ENCODE measurements at regions not wholly inside any gene's neighbourhood (a gene's known extent, or its start where the extent isn't known, plus 50 kb on each side); places are given as distances from the start of the nearest gene placed in this dataset.

- H4K91ac ChIP-seq (ENCODE audit: low read depth, low read length, poor library complexity) = no peak overlapping the region
- H2BK12ac ChIP-seq (ENCODE audit: low read length) = no peak overlapping the region
- H2AK5ac ChIP-seq (ENCODE audit: low read depth, low read length) = no peak overlapping the region
- H3K4me2 ChIP-seq (ENCODE audit: insufficient read depth, low read length, poor library complexity, severe bottlenecking) = no peak overlapping the region
- H3K4me3 ChIP-seq (ENCODE audit: low read length in 2 of 2) = no peak overlapping the region
- no peak overlapping the region for H2BK15ac ChIP-seq (ENCODE audit: low read length)
- WGBS, 2 donors (ENCODE audit: extremely low coverage in 2 of 2, insufficient read length in 2 of 2, insufficient replicate concordance in 1 of 2) = no CpG with 5 or more reads among the region's 6 CpGs
- peaks cover 5 to 8% of the 10 kb centered on the region in 2 donors for H3K4me1 ChIP-seq (ENCODE audit: control insufficient read depth in 2 of 2, insufficient read depth in 1 of 2, low read depth in 1 of 2, low read length in 2 of 2)
- DNase-seq (ENCODE audit: low spot score) = no peak
- no peak overlapping the region for H4K8ac ChIP-seq (ENCODE audit: low read depth, low read length)
- no peak overlapping the region for H3K18ac ChIP-seq (ENCODE audit: low read length)
- H3K23ac ChIP-seq (ENCODE audit: low read depth, low read length, poor library complexity) = no peak overlapping the region
- H2BK5ac ChIP-seq (ENCODE audit: low read length) = no peak overlapping the region
- H3K14ac ChIP-seq (ENCODE audit: low read length) = no peak overlapping the region
- no peaks in the 10 kb centered on the region for H3K9me3 ChIP-seq (replicated peaks in 1 of 2; ENCODE audit: control insufficient read depth in 2 of 2, insufficient read depth in 1 of 2, low read depth in 1 of 2, low read length in 2 of 2)
- no peak overlapping the region for H2AFZ ChIP-seq (ENCODE audit: low read length)
- no peaks in the 10 kb centered on the region for H3K79me1 ChIP-seq (ENCODE audit: low read depth, low read length)
- H3K9ac ChIP-seq (ENCODE audit: low read depth, low read length, poor library complexity) = no peak overlapping the region
- H3K27me3 ChIP-seq (ENCODE audit: control insufficient read depth in 3 of 3, insufficient read depth in 3 of 3, low read depth in 1 of 3, low read length in 3 of 3) = no peaks in the 10 kb centered on the region
- H2BK120ac ChIP-seq (ENCODE audit: low read depth, low read length) = no peak overlapping the region
- H3K4ac ChIP-seq (ENCODE audit: low read length) = no peak overlapping the region
- H3K27ac ChIP-seq (replicated peaks; ENCODE audit: low read length) = no peak overlapping the region
- H3K36me3 ChIP-seq (replicated peaks in 1 of 2; ENCODE audit: control insufficient read depth in 2 of 2, insufficient read depth in 2 of 2, low read length in 2 of 2) = no peaks in the 10 kb centered on the region
These were observed 293.4 kb upstream of the TENM3 start for GRCh38 chr4:181949704-181950312.

- no peak for DNase-seq (ENCODE audit: low spot score)
- no peak overlapping the region for H2BK120ac ChIP-seq (ENCODE audit: low read depth, low read length)
- no CpG with 5 or more reads among the region's 6 CpGs for WGBS, 2 donors (ENCODE audit: extremely low coverage in 2 of 2, insufficient read length in 2 of 2, insufficient replicate concordance in 1 of 2)
- H3K4ac ChIP-seq (ENCODE audit: low read length) = no peak overlapping the region
- H2BK12ac ChIP-seq (ENCODE audit: low read length) = no peak overlapping the region
- H2AFZ ChIP-seq (ENCODE audit: low read length) = no peak overlapping the region
- no peak overlapping the region for H3K14ac ChIP-seq (ENCODE audit: low read length)
- H3K27me3 ChIP-seq (ENCODE audit: control insufficient read depth in 3 of 3, insufficient read depth in 3 of 3, low read depth in 1 of 3, low read length in 3 of 3) = no peaks in the 10 kb centered on the region
- no peaks in the 10 kb centered on the region for H3K9me3 ChIP-seq (replicated peaks in 1 of 2; ENCODE audit: control insufficient read depth in 2 of 2, insufficient read depth in 1 of 2, low read depth in 1 of 2, low read length in 2 of 2)
- H3K4me3 ChIP-seq (ENCODE audit: low read length in 2 of 2) = no peak overlapping the region
- no peak overlapping the region for H2BK5ac ChIP-seq (ENCODE audit: low read length)
- no peak overlapping the region for H3K27ac ChIP-seq (replicated peaks; ENCODE audit: low read length)
- no peaks in the 10 kb centered on the region for H3K79me1 ChIP-seq (ENCODE audit: low read depth, low read length)
- no peak overlapping the region for H3K23ac ChIP-seq (ENCODE audit: low read depth, low read length, poor library complexity)
- H3K36me3 ChIP-seq (replicated peaks in 1 of 2; ENCODE audit: control insufficient read depth in 2 of 2, insufficient read depth in 2 of 2, low read length in 2 of 2) = no peaks in the 10 kb centered on the region
- no peak overlapping the region for H3K9ac ChIP-seq (ENCODE audit: low read depth, low read length, poor library complexity)
- H4K8ac ChIP-seq (ENCODE audit: low read depth, low read length) = no peak overlapping the region
- peaks cover 5 to 8% of the 10 kb centered on the region in 2 donors for H3K4me1 ChIP-seq (ENCODE audit: control insufficient read depth in 2 of 2, insufficient read depth in 1 of 2, low read depth in 1 of 2, low read length in 2 of 2)
- H3K18ac ChIP-seq (ENCODE audit: low read length) = no peak overlapping the region
- no peak overlapping the region for H2BK15ac ChIP-seq (ENCODE audit: low read length)
- H3K4me2 ChIP-seq (ENCODE audit: insufficient read depth, low read length, poor library complexity, severe bottlenecking) = no peak overlapping the region
- no peak overlapping the region for H4K91ac ChIP-seq (ENCODE audit: low read depth, low read length, poor library complexity)
- H2AK5ac ChIP-seq (ENCODE audit: low read depth, low read length) = no peak overlapping the region
These were observed 292.7 kb upstream of the TENM3 start for GRCh38 chr4:181950372-181951127.

- Histone ChIP-seq H3K4me3 (ENCODE audit: low read length in 2 of 2) (no peak overlapping the region), H4K91ac (ENCODE audit: low read depth, low read length, poor library complexity) (no peak overlapping the region), H2BK12ac (ENCODE audit: low read length) (no peak overlapping the region), H3K4ac (ENCODE audit: low read length) (no peak overlapping the region), H3K18ac (ENCODE audit: low read length) (no peak overlapping the region), H3K14ac (ENCODE audit: low read length) (no peak overlapping the region), H2BK120ac (ENCODE audit: low read depth, low read length) (no peak overlapping the region), H3K4me1 (ENCODE audit: control insufficient read depth in 2 of 2, insufficient read depth in 1 of 2, low read depth in 1 of 2, low read length in 2 of 2) (peaks cover 5 to 8% of the 10 kb centered on the region in 2 donors), H3K27me3 (ENCODE audit: control insufficient read depth in 3 of 3, insufficient read depth in 3 of 3, low read depth in 1 of 3, low read length in 3 of 3) (no peaks in the 10 kb centered on the region), H4K8ac (ENCODE audit: low read depth, low read length) (no peak overlapping the region), H3K36me3 (replicated peaks in 1 of 2; ENCODE audit: control insufficient read depth in 2 of 2, insufficient read depth in 2 of 2, low read length in 2 of 2) (no peaks in the 10 kb centered on the region), H3K9me3 (replicated peaks in 1 of 2; ENCODE audit: control insufficient read depth in 2 of 2, insufficient read depth in 1 of 2, low read depth in 1 of 2, low read length in 2 of 2) (no peaks in the 10 kb centered on the region), H2AK5ac (ENCODE audit: low read depth, low read length) (no peak overlapping the region), H3K79me1 (ENCODE audit: low read depth, low read length) (no peaks in the 10 kb centered on the region), H3K23ac (ENCODE audit: low read depth, low read length, poor library complexity) (no peak overlapping the region), H3K9ac (ENCODE audit: low read depth, low read length, poor library complexity) (no peak overlapping the region), H2BK15ac (ENCODE audit: low read length) (no peak overlapping the region), H3K27ac (replicated peaks; ENCODE audit: low read length) (no peak overlapping the region), H2BK5ac (ENCODE audit: low read length) (no peak overlapping the region), H2AFZ (ENCODE audit: low read length) (no peak overlapping the region), H3K4me2 (ENCODE audit: insufficient read depth, low read length, poor library complexity, severe bottlenecking) (no peak overlapping the region)
- no peak for DNase-seq (ENCODE audit: low spot score)
- WGBS, 2 donors (ENCODE audit: extremely low coverage in 2 of 2, insufficient read length in 2 of 2, insufficient replicate concordance in 1 of 2) = no CpG with 5 or more reads among the region's 3 CpGs
These were observed 291.9 kb upstream of the TENM3 start for GRCh38 chr4:181951265-181951664.

- Histone ChIP-seq H2BK12ac (ENCODE audit: low read length) (no peak overlapping the region), H3K4ac (ENCODE audit: low read length) (no peak overlapping the region), H4K91ac (ENCODE audit: low read depth, low read length, poor library complexity) (no peak overlapping the region), H3K4me3 (ENCODE audit: low read length in 2 of 2) (no peak overlapping the region), H3K9me3 (replicated peaks in 1 of 2; ENCODE audit: control insufficient read depth in 2 of 2, insufficient read depth in 1 of 2, low read depth in 1 of 2, low read length in 2 of 2) (no peaks in the 10 kb centered on the region), H2BK5ac (ENCODE audit: low read length) (no peak overlapping the region), H2BK120ac (ENCODE audit: low read depth, low read length) (no peak overlapping the region), H2AFZ (ENCODE audit: low read length) (peak overlapping the region; percentile 77), H2BK15ac (ENCODE audit: low read length) (no peak overlapping the region), H3K18ac (ENCODE audit: low read length) (no peak overlapping the region), H3K79me1 (ENCODE audit: low read depth, low read length) (no peaks in the 10 kb centered on the region), H3K4me1 (ENCODE audit: control insufficient read depth in 2 of 2, insufficient read depth in 1 of 2, low read depth in 1 of 2, low read length in 2 of 2) (peaks cover 5 to 11% of the 10 kb centered on the region in 2 donors), H3K9ac (ENCODE audit: low read depth, low read length, poor library complexity) (no peak overlapping the region), H4K8ac (ENCODE audit: low read depth, low read length) (no peak overlapping the region), H3K14ac (ENCODE audit: low read length) (no peak overlapping the region), H2AK5ac (ENCODE audit: low read depth, low read length) (no peak overlapping the region), H3K27me3 (ENCODE audit: control insufficient read depth in 3 of 3, insufficient read depth in 3 of 3, low read depth in 1 of 3, low read length in 3 of 3) (no peaks in the 10 kb centered on the region), H3K4me2 (ENCODE audit: insufficient read depth, low read length, poor library complexity, severe bottlenecking) (no peak overlapping the region), H3K23ac (ENCODE audit: low read depth, low read length, poor library complexity) (no peak overlapping the region), H3K36me3 (replicated peaks in 1 of 2; ENCODE audit: control insufficient read depth in 2 of 2, insufficient read depth in 2 of 2, low read length in 2 of 2) (no peaks in the 10 kb centered on the region), H3K27ac (replicated peaks; ENCODE audit: low read length) (no peak overlapping the region)
- DNase-seq (ENCODE audit: low spot score) = no peak
- WGBS, 2 donors (ENCODE audit: extremely low coverage in 2 of 2, insufficient read length in 2 of 2, insufficient replicate concordance in 1 of 2) = no CpG with 5 or more reads among the region's 7 CpGs
These were observed 290.7 kb upstream of the TENM3 start for GRCh38 chr4:181952478-181952877.

Data from neuronal stem cell (in vitro differentiated cells).